ENCODE measurements at regions not wholly inside any gene's neighbourhood (a gene's known extent, or its start where the extent isn't known, plus 50 kb on each side); places are given as distances from the start of the nearest gene placed in this dataset.

GRCh38 chr2:106749823-106750222 is 136.1 kb downstream of the ST6GAL2 start:
- TF ChIP-seq CTCF (IDR thresholded peaks at IDR 0.05) (no peak), POLR2A (IDR thresholded peaks at IDR 0.05) (no peak)
